ENCODE measurements at regions not wholly inside any gene's neighbourhood (a gene's known extent, or its start where the extent isn't known, plus 50 kb on each side); places are given as distances from the start of the nearest gene placed in this dataset.

DNA sequence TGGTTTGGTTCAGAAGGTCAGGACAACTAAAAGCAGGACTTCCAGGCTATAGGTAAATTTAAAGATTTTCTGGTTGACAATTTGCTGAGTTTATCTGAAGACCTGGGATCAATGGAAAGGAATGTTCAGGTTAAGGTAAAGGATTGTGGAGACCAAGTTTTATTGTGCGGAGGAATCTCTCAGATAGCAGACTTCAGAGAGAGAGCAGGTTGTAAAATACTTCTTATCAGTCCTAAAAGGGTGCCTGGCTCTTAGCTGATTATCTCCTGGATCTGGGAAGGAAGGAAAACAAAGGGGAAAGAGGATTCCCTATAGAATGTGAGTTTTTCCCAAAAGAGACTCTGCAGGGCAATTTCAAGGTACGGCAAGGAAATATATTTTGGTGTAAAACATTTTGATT lies 851.5 kb downstream of the DACH1 start:
- TF ChIP-seq POLR2AphosphoS5 (IDR thresholded peaks at IDR 0.05; ENCODE audit: borderline replicate concordance, low read depth, low read length) (no peak), EZH2 (IDR thresholded peaks at IDR 0.05) (no peak), FOXP2 (optimal IDR thresholded peaks at IDR 0.05; ENCODE audit: control extremely low read depth, extremely low read length, insufficient read depth) (no peak)

All from SK-N-MC (cell line).